HT-29 (cell line): ENCODE measurements at regions not wholly inside any gene's neighbourhood (a gene's known extent, or its start where the extent isn't known, plus 50 kb on each side); places are given as distances from the start of the nearest gene placed in this dataset.

ENCODE experiments used
- DNase-seq: peaks from one replicate; pipeline ENCODE4 v3.0.0-alpha.2; 2015; ENCODE audit warnings: low spot score

GRCh38 chr15:98554272-98555172 is 93.8 kb upstream of the IGF1R start:
- no peak for DNase-seq

- no peak for DNase-seq
Measured at GRCh38 chr15:98555173-98555515, 93.2 kb upstream of the IGF1R start.

DNA sequence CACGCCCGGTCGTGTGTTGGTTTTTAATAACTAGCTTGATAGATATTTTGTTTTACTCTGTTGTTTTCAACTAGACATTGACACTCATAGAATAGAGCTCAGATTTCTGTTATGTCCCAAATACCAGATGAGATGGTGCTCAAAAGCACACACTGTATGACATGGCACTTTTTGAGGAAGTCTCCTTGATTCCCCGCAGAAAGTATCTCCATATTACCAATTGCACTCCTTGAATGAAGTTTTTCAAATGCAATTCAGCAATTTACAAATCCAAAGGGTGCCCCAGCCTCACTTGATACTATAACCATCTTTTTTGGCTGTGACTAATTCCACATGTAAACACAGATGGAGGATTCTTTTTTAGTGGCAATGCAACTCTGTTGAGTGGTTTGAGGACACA is 92.0 kb upstream of the IGF1R start:
- no peak for DNase-seq

GRCh38 chr15:98560338-98560737 is 88.0 kb upstream of the IGF1R start:
- DNase-seq: no peak

GRCh38 chr15:98561169-98561941 is 87.0 kb upstream of the IGF1R start:
- no peak for DNase-seq

- no peak for DNase-seq
Measured at GRCh38 chr15:98562331-98562937, 85.9 kb upstream of the IGF1R start.

DNA sequence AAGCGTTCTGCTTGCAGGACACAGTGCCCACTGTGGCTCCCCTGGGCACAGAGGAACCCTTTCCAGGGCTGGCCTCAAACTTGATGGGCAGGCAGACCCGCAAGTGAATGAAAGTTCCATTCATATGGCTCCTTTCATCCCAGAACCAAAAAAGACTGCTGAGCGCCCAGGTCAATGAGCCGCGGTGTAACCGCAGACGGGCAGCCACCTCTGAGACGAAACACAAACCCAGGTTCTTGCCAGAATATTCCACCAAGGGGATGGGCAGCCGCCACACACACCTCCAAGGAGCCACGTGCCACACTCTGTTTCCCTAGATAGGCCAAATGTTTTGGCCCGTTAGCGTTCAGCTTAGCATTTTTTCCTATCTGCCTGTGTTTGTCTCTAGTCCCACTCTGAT is 82.8 kb upstream of the IGF1R start:
- no peak for DNase-seq

DNA sequence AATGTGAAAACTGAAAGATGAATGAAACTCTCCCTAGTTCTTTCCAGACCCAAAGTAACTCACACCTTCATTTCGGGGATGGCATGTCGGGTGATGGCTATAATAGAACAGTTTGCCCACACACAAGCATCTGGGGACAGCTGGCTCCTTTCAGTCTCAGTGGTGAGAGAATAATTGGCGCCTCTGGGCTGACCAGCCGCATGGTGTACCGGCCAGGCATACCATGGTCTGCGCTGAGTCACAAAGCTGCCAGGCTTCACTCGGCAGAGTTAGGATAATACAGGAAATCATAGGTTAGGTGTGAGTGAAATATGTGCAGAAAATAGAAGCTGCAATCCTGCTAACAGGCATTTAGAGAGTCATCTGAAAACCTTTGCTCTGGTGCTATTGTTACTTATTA is 80.4 kb upstream of the IGF1R start:
- no peak for DNase-seq

- DNase-seq: peak; percentile 14
Measured at GRCh38 chr15:98568382-98569017, 79.8 kb upstream of the IGF1R start.

GRCh38 chr15:98570119-98570518 is 78.2 kb upstream of the IGF1R start:
- DNase-seq: no peak

- DNase-seq: no peak
Measured at GRCh38 chr15:98580572-98580971, 67.8 kb upstream of the IGF1R start.

GRCh38 chr15:98581715-98582114 is 66.6 kb upstream of the IGF1R start:
- no peak for DNase-seq

DNA sequence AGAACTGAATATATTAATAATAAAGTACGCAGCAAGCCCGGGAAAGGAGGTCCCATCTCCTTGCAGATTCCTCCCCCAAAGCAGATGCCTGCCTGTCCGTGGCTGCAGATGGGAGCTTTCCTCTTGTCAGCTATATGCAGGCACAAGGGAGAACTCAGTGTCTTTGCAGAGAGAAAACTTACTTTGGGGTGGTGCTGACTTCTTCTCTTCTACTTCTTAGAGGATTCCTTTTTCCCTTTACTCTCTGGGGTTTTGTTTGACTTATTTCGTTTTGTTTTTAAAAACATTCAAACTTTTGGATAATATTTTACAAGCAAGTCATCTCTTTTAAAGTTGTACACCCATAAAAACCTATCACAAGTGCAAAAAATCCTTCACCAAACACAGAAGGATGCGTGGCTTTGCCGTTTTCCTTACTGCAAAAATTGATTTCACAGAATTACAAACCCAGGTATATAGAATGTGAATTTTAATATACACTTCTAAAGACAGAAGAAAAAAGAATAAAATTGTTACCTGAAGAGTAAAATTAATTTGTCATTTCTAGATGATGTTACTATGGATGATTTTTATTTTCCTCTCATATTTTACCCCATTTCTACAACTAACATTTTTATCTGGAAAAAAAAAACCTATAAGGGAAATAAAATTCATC is 65.3 kb upstream of the IGF1R start:
- no peak for DNase-seq

DNA sequence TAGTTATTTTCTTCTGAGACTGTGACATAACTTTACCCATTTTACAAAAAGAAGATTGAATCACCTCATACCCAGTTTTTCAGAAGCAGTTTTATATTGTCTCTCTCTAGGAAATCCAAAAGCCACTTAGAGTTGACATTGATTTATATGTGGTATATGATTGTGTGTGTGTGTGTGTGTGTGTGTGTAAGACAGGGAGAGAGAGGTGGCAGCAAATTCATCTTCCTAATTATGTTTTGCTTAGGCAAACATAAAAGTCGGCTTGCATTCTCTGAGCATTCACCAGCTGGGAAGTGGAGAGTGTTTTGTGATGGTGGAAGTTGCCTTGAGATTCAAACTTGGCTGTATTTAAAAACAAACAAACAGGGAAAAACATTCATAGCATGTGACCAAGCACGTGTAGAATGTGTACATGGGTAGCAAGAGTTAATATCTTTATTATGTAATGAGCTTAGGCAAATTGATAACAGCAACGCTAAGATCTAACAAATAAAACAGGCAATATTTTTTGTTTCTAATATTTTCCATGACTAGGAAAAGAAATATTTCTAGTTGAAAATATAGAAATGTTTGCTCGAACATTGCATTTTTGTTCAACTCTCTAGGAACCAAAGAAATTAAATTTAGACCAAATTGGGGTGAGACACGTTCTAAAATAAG is 64.4 kb upstream of the IGF1R start:
- DNase-seq: no peak

- no peak for DNase-seq
Measured at GRCh38 chr15:98586066-98586465, 62.3 kb upstream of the IGF1R start.

DNA sequence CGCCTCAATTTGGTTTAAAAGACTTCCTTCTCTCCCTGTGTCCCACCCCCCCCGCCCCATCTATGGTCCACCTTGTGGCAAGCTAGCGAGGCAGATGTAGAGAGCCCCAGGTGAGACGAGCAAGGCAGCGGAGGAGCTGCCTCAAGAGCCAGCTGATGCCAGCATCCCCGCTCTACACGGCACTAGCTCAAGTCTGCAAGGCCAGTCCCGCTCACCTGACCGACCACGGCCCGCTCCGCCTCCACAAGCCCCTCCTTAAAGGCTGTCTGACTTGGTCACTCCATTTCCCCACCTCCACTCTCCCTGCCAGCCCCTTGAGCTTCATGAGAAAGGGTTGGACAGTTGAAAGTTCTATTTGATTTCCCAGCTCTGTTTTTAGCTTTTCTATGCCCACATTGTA is 56.2 kb upstream of the IGF1R start:
- no peak for DNase-seq

GRCh38 chr15:98596131-98596530 is 52.2 kb upstream of the IGF1R start:
- DNase-seq: no peak

- no peak for DNase-seq
Measured at GRCh38 chr15:98596885-98597392, 51.4 kb upstream of the IGF1R start.

- DNase-seq: no peak
Measured at GRCh38 chr15:98597666-98598065, 50.7 kb upstream of the IGF1R start.
